ENCODE measurements at regions not wholly inside any gene's neighbourhood (a gene's known extent, or its start where the extent isn't known, plus 50 kb on each side); places are given as distances from the start of the nearest gene placed in this dataset.

GRCh38 chr5:3373391-3373790 is 222.2 kb upstream of the IRX1 start:
- H3K9me3 ChIP-seq (replicated peaks; ENCODE audit: control insufficient read depth, insufficient read depth, low read depth, low read length): 0 out of 2 replicates have a peak, but pooled peaks cover 7% of the 10 kb centered on the region
- BruUV-seq (replicated peaks): no TSS peak
- ChIA-PET POLR2A (no interaction called here), CTCF (ENCODE audit: low intra/inter-chr PET ratio) (no interaction called here)
- H4K20me1 ChIP-seq (replicated peaks; ENCODE audit: control insufficient read depth, insufficient read depth, low read length): no peaks in the 10 kb centered on the region
- H3K4me2 ChIP-seq (ENCODE audit: insufficient read depth, low read length): no peak overlapping the region
- H3K79me2 ChIP-seq (ENCODE audit: control insufficient read depth, insufficient read depth, low read length): no peaks in the 10 kb centered on the region
- no peak overlapping the region for H3K27ac ChIP-seq (ENCODE audit: extremely low read depth, low read depth, low read length)
- in situ Hi-C loops (cut with MboI) (no loop called here), intact Hi-C loops (cut with micrococcal nuclease) (no loop called here)
- H2AFZ ChIP-seq (ENCODE audit: low read depth, low read length): no peak overlapping the region
- no peak overlapping the region for H3K9ac ChIP-seq (ENCODE audit: insufficient read depth in 1 of 2, low read depth in 2 of 2, low read length in 2 of 2)
- TF ChIP-seq KDM4B (IDR thresholded peaks at IDR 0.05; ENCODE audit: borderline replicate concordance in 2 of 2, low read depth in 1 of 2) (no peak), TRIM28 (IDR thresholded peaks at IDR 0.05) (no peak), HNRNPLL (IDR thresholded peaks at IDR 0.05; ENCODE audit: low read depth, low read length, poor library complexity, severe bottlenecking) (no peak), NCOA6 (IDR thresholded peaks at IDR 0.05) (no peak), SAFB (IDR thresholded peaks at IDR 0.05; ENCODE audit: borderline replicate concordance, low read depth, low read length) (no peak), ATF3 (IDR thresholded peaks at IDR 0.05) (no peak), ATF3 (CRISPR knock-in tag; conservative IDR thresholded peaks at IDR 0.05) (no peak), GTF3C2 (IDR thresholded peaks at IDR 0.05; ENCODE audit: borderline replicate concordance, extremely low read depth, insufficient read length) (no peak)
- ATAC-seq (no peak), FAIRE-seq (no peak), DNase-seq (ENCODE audit: extremely low read depth in 1 of 4, low spot score in 3 of 4) (no peak)
- H3K36me3 ChIP-seq (ENCODE audit: control insufficient read depth, insufficient read depth, low read length): no peaks in the 10 kb centered on the region
- no peak overlapping the region for H3K4me3 ChIP-seq
- H3K27me3 ChIP-seq (ENCODE audit: control insufficient read depth in 2 of 2, insufficient read depth in 2 of 2, low read length in 2 of 2): no peaks in the 10 kb centered on the region
- H3K9me1 ChIP-seq (ENCODE audit: control insufficient read depth, insufficient read depth, low read length): no peaks in the 10 kb centered on the region
- no peaks in the 10 kb centered on the region for H3K4me1 ChIP-seq (replicated peaks in 1 of 2; ENCODE audit: control insufficient read depth in 2 of 2, insufficient read depth in 2 of 2, low read length in 2 of 2)
